IPS DF 19.7 (cell line): ENCODE measurements at regions not wholly inside any gene's neighbourhood (a gene's known extent, or its start where the extent isn't known, plus 50 kb on each side); places are given as distances from the start of the nearest gene placed in this dataset.
"Not testable (repeated sequence)": the region's sequence is repeated elsewhere in the genome, so short reads cannot be mapped to it uniquely, and the experiment has no call there.

Experiments
- DNase-seq: peaks from one replicate; pipeline ENCODE4 v3.0.0-alpha.2; 2013; ENCODE audit warnings: low read depth, low spot score

DNA sequence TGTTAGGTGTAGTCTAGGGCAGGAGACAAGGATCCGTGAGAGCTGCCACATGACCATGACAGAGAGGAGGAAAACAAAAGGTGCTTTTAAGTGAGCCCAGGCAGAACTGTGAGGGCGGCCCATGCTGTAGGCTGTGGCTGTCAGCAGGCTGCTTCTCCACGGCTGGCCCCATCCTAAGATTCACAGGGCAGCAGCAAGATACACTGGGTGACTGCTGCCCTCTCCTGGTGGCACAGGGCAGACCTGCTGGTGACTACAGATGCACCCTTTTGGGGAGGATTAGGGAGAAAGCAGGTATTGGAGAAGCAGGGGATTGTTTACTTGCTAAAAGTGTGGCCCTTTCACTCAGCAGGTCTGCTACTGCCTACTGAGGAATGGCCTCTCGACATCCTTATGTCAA, 112.2 kb upstream of the CCZ1B start:
- not testable (repeated sequence) for DNase-seq

GRCh38 chr7:6939126-6939525, 113.1 kb upstream of the CCZ1B start:
- not testable (repeated sequence) for DNase-seq

DNA sequence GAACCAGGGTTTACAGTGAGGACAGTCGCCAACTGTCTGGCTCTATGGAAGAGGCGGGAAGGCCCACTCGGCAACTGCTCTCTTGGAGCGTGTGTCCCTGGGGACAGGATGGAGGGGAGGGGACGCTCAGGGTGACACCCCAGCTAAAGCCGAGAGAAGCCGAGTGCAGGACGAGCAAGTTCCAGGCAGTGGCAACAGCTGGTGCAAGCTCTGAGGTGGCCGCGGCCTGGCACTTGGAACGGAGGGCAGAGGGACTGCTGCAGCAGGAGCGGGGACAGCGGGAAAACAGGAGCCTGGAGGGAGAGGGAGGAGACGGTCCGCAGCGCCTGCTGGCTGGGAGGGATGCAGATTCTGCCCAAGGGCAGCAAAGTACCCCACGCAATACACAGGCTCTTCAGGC, 113.8 kb upstream of the CCZ1B start:
- not testable (repeated sequence) for DNase-seq

- not testable (repeated sequence) for DNase-seq
Measured at GRCh38 chr7:6946873-6947272, 120.8 kb upstream of the CCZ1B start.

DNA sequence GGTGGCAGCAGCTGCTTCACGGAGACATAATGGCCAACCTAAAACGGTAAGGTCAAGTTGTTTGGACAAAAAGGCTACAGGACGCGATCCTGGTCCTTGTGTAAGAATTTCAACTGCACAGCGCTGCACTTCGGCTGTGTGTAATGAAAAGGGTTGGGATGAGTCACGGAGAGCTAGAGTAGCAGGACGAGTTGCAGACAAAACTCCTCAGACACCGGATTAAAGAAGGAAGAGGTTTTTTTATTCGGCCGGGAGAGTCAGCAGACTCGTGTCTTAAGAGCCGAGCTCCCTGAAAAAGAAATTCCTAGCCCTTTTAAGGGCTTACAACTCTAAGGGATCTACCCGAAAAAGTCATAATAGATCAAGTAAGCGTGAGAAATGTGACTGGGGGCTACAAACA, 124.2 kb upstream of the CCZ1B start:
- DNase-seq = not testable (repeated sequence)

GRCh38 chr7:6951553-6951952, 125.5 kb upstream of the CCZ1B start:
- DNase-seq = not testable (repeated sequence)

GRCh38 chr7:6953138-6953797, 127.2 kb upstream of the CCZ1B start:
- not testable (repeated sequence) for DNase-seq

GRCh38 chr7:6953798-6954181, 127.7 kb upstream of the CCZ1B start:
- DNase-seq = not testable (repeated sequence)

- not testable (repeated sequence) for DNase-seq
Measured at GRCh38 chr7:6955385-6955784, 129.3 kb upstream of the CCZ1B start.

DNA sequence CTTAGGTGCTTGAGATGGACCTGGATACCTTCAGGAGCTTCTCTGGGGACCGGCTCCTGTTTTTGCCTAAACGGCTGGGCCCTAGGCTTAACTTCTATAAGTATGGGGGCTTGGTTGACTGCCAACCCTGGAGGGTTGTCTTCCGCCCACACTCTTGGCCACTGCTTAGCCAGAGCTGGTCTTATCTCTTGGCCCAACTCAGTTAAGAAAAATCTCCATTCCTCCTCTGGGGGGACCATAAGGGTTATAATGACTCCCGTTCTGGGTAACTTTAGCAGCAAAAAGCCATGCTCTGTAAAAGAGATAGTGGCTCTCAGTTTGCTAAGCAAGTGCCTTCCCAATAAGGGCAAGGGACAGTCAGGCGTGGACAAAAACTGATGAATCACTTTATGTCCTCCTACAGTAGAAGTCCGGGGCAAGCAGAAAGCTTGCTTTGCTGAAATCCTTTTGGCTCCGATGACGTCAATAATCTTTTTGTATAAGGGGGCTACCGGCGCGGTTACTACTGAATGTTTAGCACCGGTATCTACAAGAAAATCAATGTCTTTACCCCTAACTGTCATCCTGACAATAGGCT, 130.0 kb upstream of the CCZ1B start:
- not testable (repeated sequence) for DNase-seq

- not testable (repeated sequence) for DNase-seq
Measured at GRCh38 chr7:6958371-6958770, 132.3 kb upstream of the CCZ1B start.

DNA sequence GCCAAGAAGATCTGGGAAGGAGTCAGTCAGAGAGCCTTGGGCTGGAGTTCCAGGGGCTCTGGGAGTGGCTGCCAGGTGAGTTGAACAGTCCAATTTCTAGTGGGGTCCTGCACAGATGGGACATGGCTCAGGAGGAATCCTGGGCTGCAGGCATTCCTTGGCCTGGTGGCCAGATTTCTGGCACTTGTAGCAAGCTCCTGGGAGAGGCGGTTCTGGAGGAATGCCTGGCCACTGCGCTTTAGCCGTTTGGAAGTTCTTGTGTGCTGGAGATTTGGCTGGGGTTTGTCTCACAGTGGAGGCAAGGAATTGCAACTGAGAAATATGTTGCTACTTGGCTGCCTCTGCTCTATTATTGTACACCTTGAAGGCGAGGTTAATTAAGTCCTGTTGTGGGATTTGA, 133.9 kb upstream of the CCZ1B start:
- DNase-seq = not testable (repeated sequence)

- DNase-seq = not testable (repeated sequence)
Measured at GRCh38 chr7:6962871-6963270, 136.8 kb upstream of the CCZ1B start.

- DNase-seq = not testable (repeated sequence)
Measured at GRCh38 chr7:6965051-6965450, 139.0 kb upstream of the CCZ1B start.

DNA sequence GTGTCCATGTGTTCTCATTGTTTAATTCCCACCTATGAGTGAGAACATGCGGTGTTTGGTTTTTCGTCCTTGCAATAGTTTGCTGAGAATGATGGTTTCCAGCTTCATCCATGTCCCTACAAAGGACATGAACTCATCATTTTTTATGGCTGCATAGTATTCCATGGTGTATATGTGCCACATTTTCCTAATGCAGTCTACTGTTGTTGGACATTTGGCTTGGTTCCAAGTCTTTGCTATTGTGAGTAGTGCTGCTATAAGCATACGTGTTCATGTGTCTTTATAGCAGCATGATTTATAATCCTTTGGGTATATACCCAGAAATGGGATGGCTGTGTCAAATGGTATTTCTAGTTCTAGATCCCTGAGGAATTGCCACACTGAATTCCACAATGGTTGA, 144.1 kb upstream of the CCZ1B start:
- not testable (repeated sequence) for DNase-seq

DNA sequence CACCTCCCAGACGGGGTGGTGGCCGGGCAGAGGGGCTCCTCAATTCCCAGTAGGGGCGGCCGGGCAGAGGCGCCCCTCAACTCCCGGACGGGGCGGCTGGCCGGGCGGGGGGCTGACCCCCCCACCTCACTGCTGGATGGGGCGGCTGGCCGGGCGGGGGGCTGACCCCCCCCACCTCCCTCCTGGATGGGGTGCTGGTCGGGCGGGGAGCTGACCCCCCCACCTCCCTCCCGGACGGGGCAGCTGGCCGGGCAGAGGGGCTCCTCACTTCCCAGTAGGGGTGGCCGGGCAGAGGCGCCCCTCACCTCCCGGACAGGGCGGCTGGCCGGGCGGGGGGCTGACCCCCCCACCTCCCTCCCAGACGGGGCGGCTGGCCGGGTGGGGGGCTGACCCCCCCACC, 148.8 kb upstream of the CCZ1B start:
- not testable (repeated sequence) for DNase-seq

DNA sequence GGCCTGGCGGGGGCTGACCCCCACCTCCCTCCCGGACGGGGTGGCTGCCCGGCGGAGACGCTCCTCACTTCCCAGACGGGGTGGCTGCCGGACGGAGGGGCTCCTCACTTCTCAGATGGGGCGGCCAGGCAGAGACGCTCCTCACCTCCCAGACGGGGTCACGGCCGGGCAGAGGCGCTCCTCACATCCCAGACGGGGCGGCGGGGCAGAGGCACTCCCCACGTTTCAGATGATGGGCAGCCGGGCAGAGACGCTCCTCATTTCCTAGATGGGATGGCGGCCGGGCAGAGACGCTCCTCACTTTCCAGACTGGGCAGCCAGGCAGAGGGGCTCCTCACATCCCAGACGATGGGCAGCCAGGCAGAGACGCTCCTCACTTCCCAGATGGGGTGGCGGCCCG, 149.3 kb upstream of the CCZ1B start:
- not testable (repeated sequence) for DNase-seq

DNA sequence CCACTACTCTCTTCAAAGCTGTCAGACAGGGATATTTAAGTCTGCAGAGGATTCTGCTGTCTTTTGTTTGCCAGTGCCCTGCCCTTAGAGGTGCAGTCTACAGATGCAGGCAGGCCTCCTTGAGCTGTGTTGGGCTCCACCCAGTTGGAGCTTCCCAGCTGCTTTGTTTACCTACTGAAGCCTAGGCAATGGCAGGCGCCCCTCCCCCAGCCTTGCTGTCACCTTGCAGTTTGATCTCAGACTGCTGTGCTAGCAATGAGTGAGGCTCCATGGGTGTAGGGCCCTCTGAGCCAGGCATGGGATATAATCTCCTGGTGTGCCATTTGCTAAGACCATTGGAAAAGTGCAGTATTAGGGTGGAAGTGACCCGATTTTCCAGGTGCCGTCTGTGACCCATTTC, 151.3 kb upstream of the CCZ1B start:
- not testable (repeated sequence) for DNase-seq

DNA sequence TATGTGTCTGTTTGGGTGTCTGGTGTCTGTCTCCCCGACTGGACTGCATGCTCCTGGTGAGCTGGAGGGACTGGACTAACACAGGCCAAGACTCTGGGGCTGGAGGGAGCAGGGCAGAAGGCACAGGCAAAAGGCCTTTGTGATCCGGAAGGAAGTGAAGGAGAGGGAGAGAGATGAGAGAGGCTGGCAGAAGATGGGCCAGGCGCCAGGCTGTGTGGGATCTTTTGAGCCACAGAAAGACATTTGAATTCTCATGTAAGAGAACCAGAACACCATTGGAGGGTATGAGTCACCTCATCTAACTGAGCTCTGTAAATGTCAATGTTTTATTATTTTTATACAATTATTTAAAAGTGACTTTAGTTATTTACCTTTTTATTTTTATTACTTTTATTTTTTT, 152.3 kb upstream of the CCZ1B start:
- DNase-seq = not testable (repeated sequence)

DNA sequence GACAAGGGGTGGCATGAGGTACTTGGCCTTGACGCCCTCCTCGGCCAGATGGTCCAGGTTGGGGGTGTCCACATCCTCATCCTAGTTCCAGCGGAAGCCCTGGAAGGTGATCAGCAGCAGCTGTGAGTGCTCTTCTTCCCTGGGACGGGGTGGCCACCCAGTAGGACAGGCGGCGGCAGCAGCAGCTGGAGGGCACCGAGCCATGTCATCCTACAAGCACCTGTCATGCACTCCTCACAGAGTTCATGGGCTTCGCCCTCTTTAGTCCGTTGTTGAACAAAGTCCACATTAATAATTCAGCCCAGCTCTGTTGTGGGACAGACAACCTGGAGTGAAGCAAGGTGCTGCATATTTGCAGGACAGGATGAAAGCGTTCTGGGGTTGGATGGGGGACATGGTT, 153.4 kb upstream of the CCZ1B start:
- DNase-seq = not testable (repeated sequence)

- not testable (repeated sequence) for DNase-seq
Measured at GRCh38 chr7:6982375-6982774, 156.3 kb upstream of the CCZ1B start.

DNA sequence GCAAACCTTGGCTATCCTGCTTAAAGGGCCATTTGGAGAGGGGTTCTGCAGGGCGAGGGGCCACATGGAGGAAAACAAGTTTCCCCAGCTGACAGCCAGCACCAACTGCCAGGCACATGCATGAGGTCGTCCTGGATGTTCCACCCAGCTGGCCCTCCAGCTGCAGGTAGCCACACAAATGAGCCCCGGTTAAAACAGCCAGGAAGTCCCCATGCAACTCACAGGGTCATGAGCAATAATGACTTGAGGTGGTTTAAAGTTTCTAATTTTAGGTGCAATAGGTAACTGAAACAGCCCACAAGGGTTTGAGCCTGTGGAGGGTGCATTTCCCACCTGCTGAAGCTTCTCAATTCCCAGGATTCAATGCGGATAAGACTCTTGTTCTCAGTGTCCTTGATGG, 160.8 kb upstream of the CCZ1B start:
- not testable (repeated sequence) for DNase-seq

DNA sequence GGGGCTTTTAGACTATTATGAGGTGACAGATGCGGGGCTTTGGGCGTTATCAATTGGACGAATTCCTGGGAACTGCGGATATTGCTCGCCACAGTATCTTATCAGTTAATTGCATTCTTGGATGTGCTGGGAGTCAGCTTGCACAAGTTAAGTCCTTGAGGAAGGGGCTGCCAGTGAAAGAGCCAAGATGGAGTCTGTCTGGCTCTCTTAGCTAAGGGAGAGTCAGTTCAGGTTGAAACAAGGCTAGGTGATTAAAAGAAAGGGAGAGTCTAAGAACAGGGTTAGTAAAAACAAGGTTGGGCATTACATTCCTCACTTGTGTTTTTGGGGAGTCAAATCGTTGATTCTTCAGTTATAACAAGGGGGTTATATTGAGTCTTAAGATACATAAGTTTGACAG, 162.5 kb upstream of the CCZ1B start:
- not testable (repeated sequence) for DNase-seq
